HG03103 (cell line): ENCODE measurements at regions not wholly inside any gene's neighbourhood (a gene's known extent, or its start where the extent isn't known, plus 50 kb on each side); places are given as distances from the start of the nearest gene placed in this dataset.

Experiments used
- ATAC-seq: cut with Tn5 transposase; IDR thresholded peaks from one replicate; pipeline ENCODE4 v1.9.1; 2021; ENCODE audit warnings: low read depth; ENCODE audit not compliant: unreplicated experiment

DNA sequence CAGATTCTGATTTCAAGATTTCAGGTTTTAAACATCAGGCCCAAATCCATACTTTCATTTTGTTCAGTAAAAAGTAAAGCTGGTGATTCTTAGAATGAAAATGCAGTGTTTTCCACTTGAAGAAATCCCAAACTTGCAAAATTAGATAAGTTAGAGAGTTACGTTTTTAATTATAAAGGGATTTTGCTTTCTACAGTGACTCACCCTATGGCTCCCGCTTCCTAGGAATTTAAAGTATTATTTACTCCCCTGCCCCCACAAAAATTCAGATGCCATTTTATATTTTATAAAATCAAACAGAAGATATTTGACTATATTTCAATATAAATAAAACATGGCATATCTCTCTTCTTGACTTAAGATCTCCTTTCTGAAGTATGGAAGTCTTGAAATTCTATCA is 402.9 kb downstream of the ZSWIM6 start:
- ATAC-seq = no peak

DNA sequence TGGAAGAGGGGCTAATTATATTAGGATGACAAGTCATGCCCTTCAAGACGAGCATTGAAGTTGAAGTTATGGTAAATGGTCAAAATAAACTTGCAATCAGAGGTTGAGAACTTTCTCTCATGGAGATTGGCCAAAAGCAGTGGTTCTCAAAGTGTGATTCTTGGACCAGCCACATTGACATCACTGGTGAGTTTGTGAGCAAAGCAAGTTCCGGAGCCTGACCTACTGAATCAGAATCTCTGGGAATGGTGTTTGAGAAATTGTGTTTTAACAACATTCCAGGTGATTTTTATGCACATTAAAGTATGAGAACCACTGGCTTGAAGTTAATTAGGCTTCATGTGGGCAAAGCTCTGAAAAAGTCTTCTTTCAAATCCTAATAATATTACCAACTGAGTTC is 403.5 kb downstream of the ZSWIM6 start:
- no peak for ATAC-seq

DNA sequence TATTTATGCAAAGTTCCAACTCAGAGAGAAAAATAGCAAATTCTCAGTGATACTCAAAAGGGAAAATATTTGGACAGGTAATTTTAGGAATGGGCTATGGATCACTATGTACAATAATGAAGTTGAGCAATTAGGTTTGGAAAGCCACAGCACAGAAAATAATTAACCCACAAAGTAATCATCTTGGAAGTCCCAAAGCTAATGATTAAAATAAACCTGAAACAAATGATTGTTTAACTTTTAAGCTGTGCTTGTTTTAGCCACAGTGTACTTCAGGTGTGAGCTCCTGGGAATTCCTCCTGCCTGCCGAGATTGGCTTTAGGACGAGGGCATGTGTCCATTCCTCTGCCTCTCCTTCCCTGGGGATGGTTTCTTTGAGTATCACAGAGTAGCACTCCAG is 403.9 kb downstream of the ZSWIM6 start:
- ATAC-seq = no peak

DNA sequence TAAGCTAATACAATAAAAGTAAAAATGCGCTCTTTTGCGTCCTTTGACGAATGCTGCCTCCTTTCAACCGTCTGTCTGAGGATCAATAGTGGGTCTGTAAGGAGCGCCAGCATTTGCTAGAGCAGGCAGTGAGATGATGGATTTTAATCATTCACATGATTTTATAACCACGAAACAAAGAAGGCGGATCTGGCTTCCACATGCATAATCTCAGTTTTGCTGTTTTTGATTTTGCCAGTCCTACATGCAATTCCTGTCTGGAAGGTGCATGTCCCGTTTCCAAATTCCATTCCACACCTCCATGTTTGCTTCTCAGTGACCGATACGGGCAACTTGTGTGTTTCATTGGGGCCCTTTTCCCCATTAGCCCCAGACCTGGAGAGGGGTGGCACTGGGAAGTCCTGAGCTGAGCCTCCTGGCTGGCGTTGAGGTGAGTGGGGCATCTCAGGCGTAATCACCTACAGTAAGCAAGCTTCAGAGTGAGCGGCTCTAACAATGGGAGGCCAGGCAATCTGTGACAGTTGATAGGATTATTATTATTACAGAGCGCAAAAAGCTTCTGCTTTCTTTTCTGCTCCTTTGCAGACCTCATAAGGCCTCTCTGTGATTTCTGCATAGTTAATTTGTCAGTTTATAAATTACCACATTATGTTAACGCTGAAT is 405.4 kb downstream of the ZSWIM6 start:
- no peak for ATAC-seq

DNA sequence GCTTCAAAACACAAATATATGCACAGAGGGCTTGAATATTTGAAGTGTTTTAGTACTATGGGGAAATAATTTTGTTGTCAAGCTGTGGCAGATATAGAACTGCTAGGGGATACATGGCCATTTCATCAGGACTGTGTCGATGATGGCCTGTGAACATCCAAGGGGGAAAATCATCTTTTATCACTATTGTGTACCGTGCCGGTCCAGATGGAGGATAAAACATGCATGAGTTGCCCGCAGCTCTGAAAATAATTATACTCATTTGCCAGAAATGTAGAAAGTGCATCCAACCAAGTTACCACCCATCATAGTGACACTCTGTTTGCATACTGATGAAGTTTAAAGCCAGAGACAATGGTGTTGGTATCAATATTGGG is 405.9 kb downstream of the ZSWIM6 start:
- ATAC-seq = no peak

DNA sequence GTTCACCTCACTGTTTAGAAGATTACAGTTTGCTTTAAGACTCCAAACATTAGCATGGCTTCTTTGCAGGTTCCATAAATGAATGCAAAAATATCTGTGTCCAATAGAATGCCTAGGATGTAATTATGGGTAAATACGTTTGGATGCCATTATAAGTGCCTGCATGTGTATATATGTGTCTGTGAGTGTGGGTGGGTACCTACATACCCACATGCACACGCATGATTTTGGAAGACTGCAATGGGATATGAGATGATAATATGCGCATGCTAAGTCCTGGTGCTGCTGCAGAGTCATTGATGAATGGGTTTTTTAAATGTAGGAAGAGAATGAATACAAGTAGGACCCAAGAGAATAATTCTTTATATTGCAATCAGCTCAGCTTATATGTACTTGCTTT is 406.4 kb downstream of the ZSWIM6 start:
- no peak for ATAC-seq

DNA sequence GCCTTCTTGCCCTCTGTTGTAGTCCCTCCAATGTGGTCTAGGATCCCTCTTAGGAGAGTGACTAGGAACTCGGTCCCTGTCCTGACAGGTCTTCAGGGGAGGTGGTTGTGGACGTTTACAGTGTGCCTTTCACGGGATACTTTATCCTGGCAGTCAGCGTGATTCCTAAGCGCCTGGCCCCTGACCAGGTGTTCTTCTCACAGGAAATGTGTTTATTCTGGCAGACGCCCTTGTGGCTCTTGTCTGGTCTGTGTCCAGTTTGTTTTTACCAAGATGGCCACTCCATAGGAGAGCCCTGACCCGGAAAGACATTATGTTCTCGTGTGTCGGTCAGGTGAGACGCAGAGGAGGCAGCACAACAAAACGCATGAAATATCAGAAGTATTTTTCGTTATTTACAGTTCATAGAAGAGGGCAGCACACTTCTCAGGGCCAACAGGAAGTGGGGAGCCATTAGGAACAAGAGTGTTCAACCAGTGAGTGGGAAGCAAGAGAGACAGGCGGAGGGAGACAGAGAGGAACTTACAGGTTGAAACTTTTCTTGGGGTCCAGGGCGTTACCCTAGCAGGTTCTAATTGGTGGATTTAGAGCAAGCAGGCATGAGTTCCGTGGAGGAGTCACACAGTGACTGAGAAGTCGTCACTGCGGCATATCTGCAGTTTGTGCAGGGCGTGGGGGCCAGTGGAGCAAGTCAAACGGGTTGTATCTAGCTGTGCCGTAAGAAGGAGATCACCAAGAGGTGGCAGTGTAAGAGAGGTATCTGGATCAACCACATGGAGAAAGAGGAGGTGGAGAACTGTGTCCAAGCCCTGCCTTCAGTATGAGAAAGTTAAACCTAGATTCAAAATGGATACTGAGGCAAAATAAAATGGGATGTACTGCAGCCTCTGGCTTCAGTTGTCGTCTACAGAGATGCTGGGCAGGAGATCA is 412.9 kb downstream of the ZSWIM6 start:
- no peak for ATAC-seq

DNA sequence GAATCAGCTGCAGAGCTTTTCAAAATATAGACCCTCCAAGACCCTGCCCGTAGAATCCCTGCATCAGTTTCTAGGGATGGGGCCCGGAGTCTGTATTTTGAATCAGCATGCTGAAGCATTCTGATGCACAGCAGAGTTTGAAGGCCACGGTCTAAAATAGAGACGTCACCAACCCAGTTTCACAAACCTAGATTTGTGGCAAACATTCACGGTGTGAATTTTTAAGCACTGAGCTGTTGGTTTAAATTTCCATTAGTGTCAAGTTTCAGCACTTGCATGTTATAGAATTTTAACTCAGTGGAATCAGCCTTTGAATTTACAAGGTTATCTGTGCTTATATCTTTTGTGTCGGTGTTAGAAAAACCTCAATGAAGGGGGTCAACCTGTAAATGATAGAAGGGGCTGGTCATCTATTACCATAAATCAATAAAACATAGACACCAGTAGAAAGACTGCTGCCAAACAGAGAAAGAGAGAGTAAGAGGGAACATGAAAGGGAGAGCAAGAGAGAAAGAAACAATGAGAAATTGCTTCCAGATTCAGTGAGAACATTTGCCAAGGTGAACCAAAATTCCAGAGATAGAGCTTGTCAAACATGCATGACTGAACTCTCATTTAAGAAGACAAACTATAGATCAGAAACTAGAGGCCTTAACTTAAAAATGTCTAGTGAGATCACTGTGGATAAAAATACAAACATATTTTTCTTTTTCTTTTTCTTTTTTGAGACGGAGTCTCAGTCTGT is 414.9 kb downstream of the ZSWIM6 start:
- ATAC-seq = no peak

DNA sequence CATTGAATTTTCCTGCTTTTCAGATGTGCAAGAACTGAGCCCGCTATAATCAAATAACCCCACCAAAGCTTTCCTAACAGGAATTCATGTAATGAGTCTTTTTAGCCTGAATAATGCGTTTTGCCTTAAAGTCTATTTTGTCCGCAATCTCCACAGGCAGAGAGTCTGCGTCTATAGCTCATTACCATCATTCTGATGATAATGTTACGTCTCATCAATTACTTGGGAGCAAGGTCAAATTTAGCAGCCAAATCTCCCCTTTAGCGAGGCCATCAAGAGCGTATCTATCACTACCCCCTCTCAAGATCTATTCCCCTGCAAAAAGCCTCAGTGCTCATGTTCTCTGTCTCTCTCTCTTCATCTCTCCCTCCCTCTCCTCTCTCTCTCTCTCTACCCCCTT is 416.1 kb downstream of the ZSWIM6 start:
- no peak for ATAC-seq

DNA sequence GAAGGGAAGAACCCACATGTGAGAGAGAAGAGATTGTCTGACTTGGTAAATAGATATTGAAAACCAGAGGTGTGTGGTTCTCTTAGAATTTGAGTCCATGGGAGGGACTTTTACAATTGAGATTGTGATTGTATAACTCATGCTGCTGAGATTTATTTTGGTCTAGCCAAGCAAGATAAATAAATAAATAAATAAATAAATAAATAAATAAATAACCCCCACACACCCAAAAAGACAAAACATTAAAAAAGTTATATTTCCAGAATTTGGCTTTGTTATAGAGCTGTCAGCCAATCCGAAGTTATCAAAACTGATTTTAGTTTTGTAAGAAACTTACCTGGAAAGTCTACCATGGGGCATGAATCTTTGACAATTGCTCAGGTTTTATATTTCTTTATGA is 416.6 kb downstream of the ZSWIM6 start:
- ATAC-seq = no peak

DNA sequence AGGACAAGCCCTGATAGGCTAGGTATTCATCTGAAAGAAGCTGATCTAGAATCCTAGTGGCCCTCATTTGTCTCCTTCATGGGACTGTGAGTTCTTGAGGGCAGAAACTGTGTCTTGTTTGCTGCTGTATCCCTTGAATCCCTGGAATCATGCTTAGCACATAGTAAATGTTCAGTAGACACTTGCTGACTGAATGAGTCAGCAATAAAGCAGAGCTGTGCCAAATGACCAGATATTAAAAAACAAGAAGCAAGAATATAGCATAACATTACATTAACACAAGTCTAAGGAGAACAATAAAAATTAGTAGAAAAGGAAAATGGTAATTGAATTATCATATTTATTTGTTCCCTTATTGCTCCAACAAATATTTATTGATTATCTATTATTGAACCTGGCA is 420.5 kb downstream of the ZSWIM6 start:
- ATAC-seq = no peak

DNA sequence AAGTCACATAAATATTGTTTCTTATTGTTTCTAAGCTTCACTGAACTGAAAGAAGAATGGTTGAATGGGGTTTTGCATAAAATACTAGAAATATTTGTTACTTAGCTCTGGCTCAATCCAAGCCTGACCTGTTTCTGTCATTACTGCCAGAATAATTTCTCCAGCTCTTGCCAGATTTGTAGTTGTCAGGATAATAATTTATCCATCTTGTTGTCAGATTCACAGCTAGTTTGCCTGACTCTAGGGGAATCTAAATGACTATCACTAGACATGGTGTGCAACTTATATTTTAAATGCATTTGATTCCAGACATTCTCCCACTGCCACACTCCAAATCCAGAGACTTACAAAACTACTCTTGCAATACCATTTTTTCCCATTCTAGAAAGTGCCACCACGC is 422.7 kb downstream of the ZSWIM6 start:
- ATAC-seq = no peak

DNA sequence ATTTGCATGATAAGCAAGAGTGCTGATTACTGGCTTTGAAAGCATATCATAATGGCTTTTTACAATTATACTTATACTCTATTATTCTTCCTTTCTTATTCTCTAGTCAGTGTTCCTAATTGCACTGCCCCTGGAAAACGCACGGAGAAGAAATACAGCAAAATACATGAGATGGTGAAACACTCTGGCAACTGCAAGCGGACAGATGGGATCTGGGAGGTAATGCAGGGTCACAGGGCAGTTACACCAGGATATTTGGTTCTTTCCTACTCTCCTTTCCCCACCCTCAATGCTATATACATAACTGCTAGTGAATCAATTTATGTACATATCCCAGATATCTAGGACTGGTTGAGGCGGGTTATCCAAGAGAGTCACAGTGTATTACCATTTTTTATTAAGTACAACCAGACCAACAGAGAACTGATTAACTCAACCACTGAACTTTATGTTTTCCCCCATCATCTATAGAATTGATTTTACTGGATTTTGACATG is 423.7 kb downstream of the ZSWIM6 start:
- no peak for ATAC-seq

DNA sequence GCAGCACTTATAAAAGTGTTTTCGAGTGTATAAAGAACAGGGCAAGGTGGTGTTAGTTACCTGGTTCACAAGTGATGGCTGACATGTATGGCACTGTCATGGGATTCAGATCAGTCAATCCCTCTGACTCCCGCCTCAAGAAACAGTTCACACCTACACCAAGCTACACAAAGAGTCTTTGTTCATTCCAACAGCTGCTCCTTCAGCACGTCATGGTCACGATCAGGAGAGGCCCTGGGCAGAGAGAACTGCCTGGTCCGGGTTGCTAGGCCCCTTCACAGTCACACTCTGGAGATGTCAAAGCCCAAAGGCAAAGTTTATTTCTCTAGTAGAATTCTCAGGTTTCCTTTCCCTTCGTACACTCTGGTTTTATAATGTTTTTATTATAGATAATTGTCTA is 426.7 kb downstream of the ZSWIM6 start:
- no peak for ATAC-seq

DNA sequence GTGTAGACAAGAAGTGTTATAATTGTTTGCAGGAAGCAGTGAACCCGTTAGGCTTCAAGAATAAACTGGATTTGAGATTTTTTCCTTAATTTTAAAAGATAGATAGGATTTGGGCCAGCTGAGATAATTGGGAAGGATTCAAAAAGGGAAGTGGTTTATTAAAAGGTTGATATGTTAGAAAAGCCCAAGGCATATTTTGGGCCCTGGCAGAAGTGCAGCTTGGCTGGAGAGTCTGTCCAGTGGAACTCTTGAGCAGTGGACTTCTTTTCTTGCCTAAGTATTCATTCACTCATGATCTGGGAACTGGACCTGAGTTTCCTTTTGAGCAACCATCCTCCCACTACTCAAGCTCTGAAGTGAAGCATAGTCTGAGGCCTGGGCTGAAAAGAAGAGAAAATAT is 433.4 kb downstream of the ZSWIM6 start:
- no peak for ATAC-seq

DNA sequence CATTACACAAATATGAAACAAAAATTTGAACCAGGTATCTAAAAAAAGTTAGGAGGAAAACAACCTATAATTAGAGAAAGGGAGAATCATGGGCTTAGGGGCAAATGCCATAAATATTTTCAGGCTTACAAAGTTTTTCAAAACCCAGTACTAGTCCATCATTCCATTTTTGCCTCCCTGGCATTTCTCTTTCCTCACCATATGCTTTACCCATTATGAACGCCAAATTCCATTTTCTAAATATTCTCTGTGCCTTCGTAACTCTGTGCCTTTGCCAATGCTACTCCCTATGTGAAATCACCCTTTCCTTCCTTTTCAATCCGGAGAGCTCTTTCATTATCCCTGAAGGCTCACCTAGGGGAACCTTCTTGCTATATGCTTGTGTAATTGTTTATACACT is 434.1 kb downstream of the ZSWIM6 start:
- no peak for ATAC-seq

DNA sequence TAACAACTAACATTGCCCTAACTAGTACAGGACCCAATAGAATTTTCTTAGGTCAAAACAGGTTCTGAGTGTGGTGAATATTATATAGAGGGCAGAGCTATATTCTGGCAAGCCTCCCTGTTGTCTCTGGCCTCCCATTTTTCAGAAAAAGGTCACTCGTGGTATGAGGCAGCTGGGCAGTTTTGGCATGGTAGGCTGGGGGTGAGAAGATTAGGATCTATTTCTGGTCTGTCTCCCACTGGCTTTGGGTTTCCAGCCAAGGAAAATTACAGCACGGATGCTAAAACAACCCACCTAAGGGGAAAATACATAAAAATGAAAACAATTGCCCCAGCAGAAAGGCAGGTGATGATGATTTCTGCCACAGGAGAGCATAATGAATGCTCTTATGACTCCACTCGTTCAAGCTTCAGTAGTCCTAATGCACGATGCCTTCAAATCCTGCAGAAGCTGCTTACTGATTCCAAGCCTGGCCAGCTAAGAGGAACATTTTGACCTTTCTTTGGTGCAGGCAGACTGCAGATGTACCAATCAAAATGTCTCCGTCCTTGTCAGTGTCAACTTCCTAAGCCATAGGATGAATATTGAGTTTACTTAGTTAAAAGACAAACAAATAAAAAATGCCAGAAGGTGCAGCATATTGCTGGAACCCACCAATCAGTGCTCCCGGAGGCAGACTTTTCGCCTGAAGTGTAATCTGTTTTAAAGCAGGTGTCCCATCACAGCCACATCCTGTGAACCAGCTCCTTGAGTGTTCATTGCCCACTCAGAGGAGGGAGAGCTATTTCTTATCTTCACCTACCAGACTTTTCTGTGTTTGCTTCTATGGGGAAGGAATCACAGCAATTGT is 435.4 kb downstream of the ZSWIM6 start:
- ATAC-seq = no peak

DNA sequence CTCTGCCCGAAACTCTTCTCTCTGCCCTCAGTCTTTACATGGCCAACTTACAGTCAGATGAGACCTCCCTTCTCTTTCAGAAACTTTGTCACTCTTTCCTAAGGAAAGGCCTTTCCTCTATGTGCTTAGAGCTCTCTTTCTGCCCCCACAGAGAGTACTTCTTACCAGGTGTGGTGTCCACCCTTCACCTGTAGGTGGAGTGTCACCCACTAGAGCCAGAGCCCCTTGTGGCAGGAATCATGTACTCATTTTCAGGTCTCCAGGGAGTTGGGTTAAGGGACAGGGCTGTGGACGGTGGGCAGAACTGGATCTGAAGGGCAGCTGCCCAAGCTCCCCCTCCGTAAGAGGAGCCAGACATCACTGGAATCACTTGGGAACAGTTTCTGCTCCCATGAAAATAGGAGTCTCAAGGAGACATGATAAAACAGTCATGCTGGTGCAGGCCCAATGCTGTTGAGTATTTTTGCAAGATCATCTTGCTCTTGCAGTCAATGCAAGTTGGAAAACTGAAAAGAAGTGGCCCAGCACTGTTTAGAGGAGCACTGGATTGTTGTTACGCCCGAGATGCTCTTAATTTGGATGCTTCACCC is 436.7 kb downstream of the ZSWIM6 start:
- peak; percentile 97 for ATAC-seq

DNA sequence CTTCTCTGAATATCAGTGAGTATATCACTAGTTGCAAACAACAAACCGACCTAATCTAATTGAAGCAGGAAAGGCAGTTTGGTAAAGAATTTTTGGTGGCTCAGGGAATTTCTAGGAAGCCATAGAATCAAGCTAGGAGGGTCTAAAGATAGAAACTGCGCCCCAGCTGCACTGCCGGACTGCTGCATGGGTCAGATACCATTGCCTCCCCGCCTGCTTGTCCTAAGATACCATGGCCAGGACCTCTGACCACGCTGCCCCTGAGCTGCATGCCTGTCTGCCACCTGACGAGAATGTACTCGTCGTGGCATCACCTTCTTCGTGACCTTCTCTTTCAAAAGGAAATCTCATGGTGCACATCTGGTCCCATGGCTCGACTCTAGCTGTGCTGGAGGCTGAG is 439.0 kb downstream of the ZSWIM6 start:
- ATAC-seq = no peak

DNA sequence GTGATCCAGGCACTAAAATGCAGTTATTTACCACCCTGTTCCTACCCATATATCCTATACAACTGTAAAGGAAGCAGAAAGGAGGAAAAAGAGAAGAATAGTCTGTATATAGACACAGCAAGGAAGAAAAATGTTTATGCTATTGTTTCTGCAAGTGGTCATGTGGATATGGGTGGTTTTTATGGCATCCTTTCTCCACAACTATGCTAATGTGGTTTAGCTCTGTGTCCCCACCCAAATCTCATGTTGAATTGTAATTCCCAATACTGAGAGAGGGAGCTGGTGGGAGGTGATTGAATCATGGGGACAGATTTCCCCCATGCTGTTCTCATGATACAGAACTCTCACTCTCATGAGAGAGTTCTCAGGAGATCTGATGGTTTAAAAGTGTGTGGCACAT is 439.8 kb downstream of the ZSWIM6 start:
- no peak for ATAC-seq
